Activated T-helper 2 cell treated with anti-CD3 and anti-CD28 coated beads, Interferon-gamma antibody, Interleukin-2, Interleukin-4, amounts not matched to agents 10 μg/mL and 5 μg/mL and 100 μg/mL, durations not matched to agents 14 hours and 24 hours and 36 hours (primary cell): ENCODE measurements at regions not wholly inside any gene's neighbourhood (a gene's known extent, or its start where the extent isn't known, plus 50 kb on each side); places are given as distances from the start of the nearest gene placed in this dataset.

Source experiments
- DNase-seq: peaks from one replicate; pipeline ENCODE4 v3.0.0; 2021; ENCODE audit warnings: low spot score
- H3K27ac Mint-ChIP-seq: one replicate; pipeline ENCODE4 v1.8.0; 2021; ENCODE audit warnings: mixed read lengths
- H3K27me3 Mint-ChIP-seq: one replicate; pipeline ENCODE4 v1.8.0; 2021; ENCODE audit warnings: low read depth, mixed read lengths
- H3K36me3 Mint-ChIP-seq: one replicate; pipeline ENCODE4 v1.8.0; 2021; ENCODE audit warnings: low read depth, mixed read lengths
- H3K4me1 Mint-ChIP-seq: one replicate; pipeline ENCODE4 v1.8.0; 2021; ENCODE audit warnings: low read depth, mixed read lengths
- H3K4me3 Mint-ChIP-seq: one replicate; pipeline ENCODE4 v1.8.0; 2021; ENCODE audit warnings: low read depth, mild to moderate bottlenecking, moderate library complexity, mixed read lengths
- H3K9me3 Mint-ChIP-seq: one replicate; pipeline ENCODE4 v1.8.0; 2021; ENCODE audit warnings: mixed read lengths
- intact Hi-C: fragments of 100-400 bp; cut with micrococcal nuclease; formaldehyde crosslinking; loops from one replicate; pipeline ENCODE4 v1.15.1; 2023

GRCh38 chr11:70790671-70791300 lies 392.5 kb downstream of the CTTN start:
- Mint-ChIP-seq H3K36me3 (no peaks in the 10 kb centered on the region), H3K27me3 (no peaks in the 10 kb centered on the region), H3K27ac (no peak overlapping the region), H3K4me1 (no peaks in the 10 kb centered on the region), H3K4me3 (no peak overlapping the region), H3K9me3 (peaks cover 32% of the 10 kb centered on the region)
- DNase-seq = no peak
- intact Hi-C loops = no loop called here

DNA sequence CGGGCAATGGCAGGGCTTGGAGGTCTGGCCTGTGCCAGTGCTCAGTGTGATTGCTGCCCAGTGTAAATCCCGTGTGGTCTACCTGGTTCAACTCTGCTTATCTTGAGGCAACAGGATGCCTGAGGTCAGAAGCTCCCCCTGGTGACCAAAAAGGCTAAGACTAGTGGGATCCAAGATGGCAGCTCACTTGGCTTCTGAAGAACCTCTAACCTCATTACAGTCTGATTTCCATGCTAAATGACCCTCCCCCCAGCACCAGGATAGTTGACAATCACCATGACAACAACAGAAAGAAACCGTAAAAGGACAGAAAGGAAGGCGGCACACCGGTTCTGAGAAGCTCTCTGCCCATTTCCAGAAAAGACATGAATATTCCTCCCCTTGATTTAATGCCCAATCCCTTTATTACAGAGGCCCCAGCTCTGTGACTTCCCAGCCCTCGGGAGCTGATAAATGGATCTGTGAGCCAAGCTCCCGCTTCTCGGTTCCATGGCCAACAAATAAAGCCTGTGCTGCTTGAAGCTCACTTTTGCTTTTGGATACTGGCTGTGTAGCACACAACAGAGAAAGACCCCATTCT lies 398.4 kb downstream of the CTTN start:
- DNase-seq = no peak
- intact Hi-C loops = no loop called here
- Mint-ChIP-seq H3K27ac (no peak overlapping the region), H3K4me1 (no peaks in the 10 kb centered on the region), H3K36me3 (no peaks in the 10 kb centered on the region), H3K4me3 (no peak overlapping the region), H3K27me3 (no peaks in the 10 kb centered on the region), H3K9me3 (peaks cover 47% of the 10 kb centered on the region)

GRCh38 chr11:70798296-70798695 lies 400.0 kb downstream of the CTTN start:
- H3K4me3 Mint-ChIP-seq = no peak overlapping the region
- peaks cover 31% of the 10 kb centered on the region for H3K9me3 Mint-ChIP-seq
- no peak for DNase-seq
- no peaks in the 10 kb centered on the region for H3K4me1 Mint-ChIP-seq
- H3K27ac Mint-ChIP-seq = no peak overlapping the region
- no peaks in the 10 kb centered on the region for H3K36me3 Mint-ChIP-seq
- H3K27me3 Mint-ChIP-seq = no peaks in the 10 kb centered on the region
- intact Hi-C loops = no loop called here

DNA sequence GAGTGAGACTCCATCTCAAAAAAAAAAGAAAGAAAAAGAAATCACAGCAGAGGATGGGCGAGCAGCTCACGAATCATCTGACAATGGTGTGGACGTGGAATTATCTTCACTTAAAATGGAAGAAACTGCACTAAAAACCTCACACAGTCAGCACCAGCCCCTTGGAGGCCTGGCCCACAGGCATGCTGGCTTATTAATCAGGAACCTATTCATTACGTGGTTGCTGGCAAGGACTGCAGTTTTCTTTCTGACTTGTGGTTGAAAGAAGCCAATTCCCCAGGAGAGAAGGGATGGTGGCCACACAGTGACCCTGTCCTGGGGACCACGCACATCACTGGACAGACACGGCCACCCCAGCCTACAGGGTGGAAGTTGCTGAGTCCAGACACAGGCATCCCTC lies 401.1 kb downstream of the CTTN start:
- no peaks in the 10 kb centered on the region for H3K4me1 Mint-ChIP-seq
- H3K9me3 Mint-ChIP-seq = peaks cover 26% of the 10 kb centered on the region
- no peak overlapping the region for H3K27ac Mint-ChIP-seq
- no peak for DNase-seq
- intact Hi-C loops = no loop called here
- H3K36me3 Mint-ChIP-seq = no peaks in the 10 kb centered on the region
- no peaks in the 10 kb centered on the region for H3K27me3 Mint-ChIP-seq
- no peak overlapping the region for H3K4me3 Mint-ChIP-seq

DNA sequence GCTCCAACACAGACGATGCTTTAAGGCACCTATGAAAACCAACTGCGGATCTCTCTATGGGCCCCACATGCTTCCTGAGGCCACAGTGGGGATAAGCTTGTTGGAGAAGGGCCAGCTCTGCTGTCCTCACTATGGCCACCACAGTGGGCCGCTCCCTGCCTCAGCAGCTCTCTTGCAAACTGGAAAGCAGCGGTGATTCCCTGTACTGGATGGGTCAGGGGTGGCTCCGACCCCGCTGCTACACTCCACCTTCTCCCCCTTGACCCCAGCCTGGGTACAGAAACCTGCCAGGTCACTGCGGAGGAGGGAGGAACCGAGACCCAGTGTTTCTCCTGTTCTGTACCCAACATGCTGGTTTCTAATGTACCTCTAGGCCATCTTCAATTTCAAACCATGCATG lies 403.9 kb downstream of the CTTN start:
- H3K27me3 Mint-ChIP-seq = no peaks in the 10 kb centered on the region
- no peaks in the 10 kb centered on the region for H3K4me1 Mint-ChIP-seq
- H3K9me3 Mint-ChIP-seq = peaks cover 6% of the 10 kb centered on the region
- H3K36me3 Mint-ChIP-seq = no peaks in the 10 kb centered on the region
- intact Hi-C loops = no loop called here
- H3K27ac Mint-ChIP-seq = no peak overlapping the region
- no peak overlapping the region for H3K4me3 Mint-ChIP-seq
- DNase-seq = no peak

DNA sequence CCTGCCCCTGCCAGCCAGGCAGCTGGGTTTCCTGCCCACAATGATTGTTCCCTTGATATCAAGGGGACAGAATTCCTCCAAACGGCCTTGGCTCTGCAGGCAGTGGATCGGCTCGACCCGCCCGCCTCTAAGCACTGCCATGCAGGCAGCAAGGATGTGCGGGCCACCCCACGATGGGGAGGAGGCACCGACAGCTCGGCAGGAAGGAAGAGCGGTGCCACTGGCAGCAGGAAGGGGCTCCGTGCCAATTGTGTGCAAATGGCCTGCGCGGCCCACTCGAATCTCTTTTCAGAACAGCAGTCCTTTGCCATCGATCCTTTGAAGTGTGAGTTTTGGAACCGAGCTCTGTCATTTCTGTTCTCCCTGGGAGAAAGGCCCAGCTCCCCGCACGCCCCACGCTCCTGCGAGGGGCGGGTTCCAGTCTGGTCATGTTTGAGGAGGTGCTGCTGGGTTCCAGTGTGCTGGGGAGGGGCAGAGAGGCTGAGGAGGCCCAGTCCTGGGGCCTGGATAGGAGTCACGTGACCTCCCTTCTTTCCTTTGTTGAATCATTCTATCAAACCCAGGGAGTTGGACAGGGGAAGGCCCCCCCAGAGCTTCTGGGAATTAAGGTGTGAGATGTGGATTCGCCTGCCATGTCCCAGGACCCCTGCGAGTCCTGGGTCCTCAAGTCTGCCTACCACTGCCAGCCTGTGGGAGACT lies 406.0 kb downstream of the CTTN start:
- Mint-ChIP-seq H3K27ac (no peak overlapping the region), H3K4me1 (no peaks in the 10 kb centered on the region)

GRCh38 chr11:70805243-70805642 lies 406.9 kb downstream of the CTTN start:
- intact Hi-C loops = no loop called here

More for the DNA sequence above, 406.0 kb downstream of the CTTN start:
- intact Hi-C loops = no loop called here
- DNase-seq = no peak
- H3K9me3 Mint-ChIP-seq = no peaks in the 10 kb centered on the region
- H3K4me3 Mint-ChIP-seq = no peak overlapping the region
- no peaks in the 10 kb centered on the region for H3K27me3 Mint-ChIP-seq
- no peaks in the 10 kb centered on the region for H3K36me3 Mint-ChIP-seq

DNA sequence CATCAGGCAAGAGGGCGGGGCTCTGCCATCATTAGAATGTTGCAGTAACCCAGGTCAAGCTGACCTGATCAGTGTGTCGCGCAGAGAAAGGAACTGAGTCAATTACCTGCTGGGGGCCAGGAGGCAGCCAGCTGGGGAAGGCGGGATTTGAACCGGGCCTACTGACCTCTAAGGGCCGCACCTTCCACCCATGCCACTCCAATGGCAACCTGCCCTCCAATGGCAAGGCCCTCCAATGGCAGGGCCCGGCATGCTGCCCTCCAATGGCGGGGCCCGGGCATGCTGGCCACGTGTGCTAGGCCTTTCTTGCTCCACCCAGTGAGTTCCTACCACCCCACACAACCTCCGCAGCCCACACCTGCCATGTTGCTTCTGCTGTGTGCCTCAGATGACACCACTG lies 407.6 kb downstream of the CTTN start:
- Mint-ChIP-seq H3K4me1 (no peaks in the 10 kb centered on the region), H3K27ac (no peak overlapping the region), H3K9me3 (no peaks in the 10 kb centered on the region), H3K27me3 (no peaks in the 10 kb centered on the region), H3K36me3 (no peaks in the 10 kb centered on the region), H3K4me3 (no peak overlapping the region)
- DNase-seq = no peak
- intact Hi-C loops = no loop called here

More at GRCh38 chr11:70805243-70805642, 406.9 kb downstream of the CTTN start:
- Mint-ChIP-seq H3K27ac (no peak overlapping the region), H3K4me1 (no peaks in the 10 kb centered on the region), H3K9me3 (no peaks in the 10 kb centered on the region), H3K27me3 (no peaks in the 10 kb centered on the region), H3K36me3 (no peaks in the 10 kb centered on the region), H3K4me3 (no peak overlapping the region)
- DNase-seq = no peak

DNA sequence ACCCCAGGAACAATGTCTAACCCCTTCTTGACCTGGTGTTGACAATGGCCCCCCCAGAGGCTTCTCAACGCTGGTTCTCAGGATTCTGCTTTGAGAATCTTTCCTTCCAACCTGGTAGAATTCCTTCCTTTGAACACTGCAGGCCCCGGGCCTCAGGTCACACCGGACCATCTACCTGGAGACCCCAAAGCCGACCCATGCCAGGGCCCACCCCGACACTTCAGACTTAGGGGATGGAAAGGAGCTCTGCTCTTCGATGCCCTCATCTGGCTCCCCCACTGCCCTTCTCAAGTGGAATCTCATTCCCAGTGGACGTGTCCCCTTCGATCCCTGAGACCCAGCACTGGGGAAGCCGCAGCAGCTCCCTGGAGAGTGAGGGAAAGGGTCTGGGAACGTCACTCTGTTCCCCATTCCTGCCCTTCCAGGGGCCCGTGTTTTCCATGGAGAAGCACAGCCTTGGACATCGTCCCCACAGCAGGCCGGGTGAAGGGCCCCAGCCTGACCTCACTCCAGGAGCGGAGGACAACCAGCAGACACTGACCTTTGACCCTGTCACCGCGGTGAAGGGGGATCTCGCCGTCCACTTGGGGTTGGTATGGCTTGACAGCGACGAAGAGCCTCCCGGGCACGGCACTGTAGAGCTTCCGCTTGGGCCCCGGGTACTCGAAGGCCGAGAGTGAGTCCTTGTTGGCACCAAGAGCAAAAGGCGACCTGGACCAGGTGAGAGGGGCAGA lies 408.3 kb downstream of the CTTN start:
- no peak overlapping the region for H3K27ac Mint-ChIP-seq
- DNase-seq = no peak
- H3K9me3 Mint-ChIP-seq = no peaks in the 10 kb centered on the region
- H3K4me3 Mint-ChIP-seq = no peak overlapping the region
- H3K36me3 Mint-ChIP-seq = no peaks in the 10 kb centered on the region
- no peaks in the 10 kb centered on the region for H3K4me1 Mint-ChIP-seq
- H3K27me3 Mint-ChIP-seq = no peaks in the 10 kb centered on the region
- intact Hi-C loops = no loop called here

- Mint-ChIP-seq H3K27me3 (no peaks in the 10 kb centered on the region), H3K36me3 (no peaks in the 10 kb centered on the region), H3K4me3 (no peak overlapping the region), H3K4me1 (no peaks in the 10 kb centered on the region), H3K9me3 (no peaks in the 10 kb centered on the region), H3K27ac (no peak overlapping the region)
- intact Hi-C loops = no loop called here
- DNase-seq = no peak
Measured at GRCh38 chr11:70807195-70807543, 408.8 kb downstream of the CTTN start.

- Mint-ChIP-seq H3K36me3 (no peaks in the 10 kb centered on the region), H3K27me3 (no peaks in the 10 kb centered on the region), H3K4me1 (no peaks in the 10 kb centered on the region), H3K9me3 (no peaks in the 10 kb centered on the region), H3K27ac (no peak overlapping the region), H3K4me3 (no peak overlapping the region)
- intact Hi-C loops = no loop called here
- DNase-seq = no peak
Measured at GRCh38 chr11:70808686-70809375, 410.5 kb downstream of the CTTN start.

GRCh38 chr11:70810133-70810532 lies 411.8 kb downstream of the CTTN start:
- Mint-ChIP-seq H3K4me1 (no peaks in the 10 kb centered on the region), H3K4me3 (no peak overlapping the region), H3K9me3 (no peaks in the 10 kb centered on the region), H3K27ac (no peak overlapping the region), H3K36me3 (no peaks in the 10 kb centered on the region), H3K27me3 (no peaks in the 10 kb centered on the region)
- DNase-seq = no peak
- intact Hi-C loops = no loop called here
